ENCODE measurements at regions not wholly inside any gene's neighbourhood (a gene's known extent, or its start where the extent isn't known, plus 50 kb on each side); places are given as distances from the start of the nearest gene placed in this dataset.

DNA sequence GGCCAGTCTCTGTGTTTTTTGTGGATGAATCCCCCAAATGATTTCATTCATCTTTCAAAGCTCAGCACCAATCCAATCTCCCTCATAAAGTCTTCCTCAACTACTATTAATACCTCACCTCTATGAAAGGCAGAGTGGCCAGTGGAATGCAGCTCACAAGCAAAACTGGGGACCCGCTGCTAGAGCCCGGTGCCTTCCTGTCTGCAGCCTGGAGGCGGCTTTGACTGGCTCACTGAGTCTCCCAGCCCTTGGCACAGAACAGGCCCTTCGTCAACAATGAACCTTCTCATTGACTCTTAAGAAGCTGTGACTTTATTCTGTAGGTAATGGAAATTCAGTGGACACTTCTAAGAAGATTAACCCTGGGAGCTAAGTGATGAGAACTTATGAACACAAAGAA is 86.8 kb upstream of the RAB4A start:
- no peak for DNase-seq (ENCODE audit: low read depth)

DNA sequence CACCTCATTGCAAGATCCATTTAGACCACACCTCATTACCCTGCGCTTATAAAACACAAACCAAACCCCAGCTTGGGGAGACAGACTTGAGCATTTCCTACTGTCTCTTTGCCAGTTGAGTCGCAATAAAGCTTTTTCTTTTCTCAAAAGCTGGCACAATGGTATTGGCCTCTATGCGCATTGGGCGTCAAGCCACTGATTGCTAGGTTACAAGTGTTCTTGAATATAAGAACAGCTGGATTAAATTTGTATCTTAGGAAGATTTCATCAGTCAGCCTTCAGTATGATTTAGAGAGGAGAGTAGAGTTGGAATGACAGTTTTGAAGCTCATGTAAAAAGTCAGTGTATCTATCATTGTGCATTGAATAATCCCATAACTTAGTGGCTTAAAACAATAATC is 84.9 kb upstream of the RAB4A start:
- DNase-seq (ENCODE audit: low read depth) = no peak

DNA sequence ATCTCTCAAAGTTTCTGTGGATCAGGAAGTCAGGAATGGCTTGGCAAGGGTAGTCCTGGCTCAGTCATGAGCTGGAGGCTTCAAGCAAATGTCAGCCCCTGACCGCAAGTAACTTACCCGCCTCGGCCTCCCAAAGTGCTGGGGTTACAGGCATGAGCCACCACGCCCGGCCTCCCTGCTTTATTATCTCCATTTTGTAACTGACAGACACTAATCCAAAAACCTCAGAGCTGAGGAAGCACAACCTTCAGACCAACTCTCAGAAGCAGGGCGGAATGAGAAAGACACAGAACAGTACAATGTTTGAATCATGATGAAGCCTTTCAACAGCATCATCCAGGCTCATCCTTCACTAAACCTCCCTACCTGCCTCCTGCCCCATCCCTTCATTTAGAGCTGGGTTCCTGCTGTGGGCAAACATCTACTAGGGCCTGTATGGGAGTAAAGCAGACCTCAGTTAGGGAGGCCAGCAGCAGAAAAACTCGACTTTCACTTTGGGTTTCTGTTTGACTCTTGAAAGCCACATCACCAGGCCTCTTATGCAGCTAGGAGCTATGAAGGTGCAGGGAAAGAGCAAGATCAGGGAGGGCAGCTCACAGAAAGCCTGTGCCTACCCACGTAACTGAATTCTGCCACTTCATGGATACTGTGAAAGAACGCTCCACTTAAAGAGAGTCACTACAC is 84.4 kb upstream of the RAB4A start:
- DNase-seq (ENCODE audit: low read depth) = no peak

DNA sequence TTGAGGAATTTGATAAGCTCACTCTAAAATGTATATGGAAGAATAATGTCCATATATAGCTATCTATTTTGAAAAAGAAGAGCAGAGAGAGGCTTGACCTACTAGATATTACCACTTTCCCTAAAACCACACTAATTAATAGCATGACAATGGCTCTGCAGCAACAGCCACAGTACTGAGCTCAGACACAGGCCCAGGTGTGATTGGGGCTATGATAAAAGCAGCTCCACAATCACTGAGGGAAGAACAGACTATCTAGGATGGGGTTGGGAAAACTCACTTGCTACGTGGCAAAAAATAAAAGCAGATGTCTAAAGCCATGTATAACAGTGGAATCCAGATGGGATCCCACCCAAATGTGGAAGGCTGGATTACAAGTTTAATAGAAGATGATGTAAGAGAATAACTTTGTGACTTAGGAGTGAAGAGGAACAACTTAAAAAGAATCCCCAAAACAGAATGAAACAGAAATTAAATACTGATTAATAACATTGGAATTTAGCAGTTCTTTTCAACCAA is 80.8 kb upstream of the RAB4A start:
- DNase-seq (ENCODE audit: low read depth) = no peak

DNA sequence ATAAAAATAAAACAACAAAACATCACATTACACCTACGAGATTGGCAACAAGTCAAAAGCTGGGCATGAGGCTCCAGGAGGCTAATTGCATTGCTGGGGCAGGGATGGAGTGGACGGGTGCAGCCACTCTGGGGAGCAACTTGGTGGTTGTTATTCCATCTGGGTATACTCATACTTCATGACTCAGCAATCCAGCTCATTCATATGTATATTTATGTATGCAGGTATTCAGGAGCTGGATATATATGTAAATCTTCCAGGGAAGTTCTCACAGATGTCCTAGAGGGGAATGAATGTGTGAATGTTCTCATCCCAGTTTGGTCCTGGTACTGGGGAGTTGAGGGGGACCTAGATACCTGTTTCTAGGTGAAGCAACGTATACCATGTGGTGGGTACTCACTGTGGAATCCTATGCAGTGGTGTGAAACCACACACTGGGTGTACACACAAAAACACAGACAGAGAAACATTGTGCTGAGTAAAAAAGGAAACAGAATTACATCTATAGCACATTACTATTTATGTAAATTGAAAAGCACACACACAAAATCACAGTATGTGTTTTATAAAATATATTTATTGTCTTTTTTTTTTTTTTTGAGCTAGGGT is 79.7 kb upstream of the RAB4A start:
- DNase-seq (ENCODE audit: low read depth) = no peak

GRCh38 chr1:229192031-229192430 is 78.9 kb upstream of the RAB4A start:
- DNase-seq (ENCODE audit: low read depth) = no peak

- no peak for DNase-seq (ENCODE audit: low read depth)
Observed at GRCh38 chr1:229192853-229193252, 78.1 kb upstream of the RAB4A start.

GRCh38 chr1:229194096-229194495 is 76.8 kb upstream of the RAB4A start:
- DNase-seq (ENCODE audit: low read depth) = no peak

DNA sequence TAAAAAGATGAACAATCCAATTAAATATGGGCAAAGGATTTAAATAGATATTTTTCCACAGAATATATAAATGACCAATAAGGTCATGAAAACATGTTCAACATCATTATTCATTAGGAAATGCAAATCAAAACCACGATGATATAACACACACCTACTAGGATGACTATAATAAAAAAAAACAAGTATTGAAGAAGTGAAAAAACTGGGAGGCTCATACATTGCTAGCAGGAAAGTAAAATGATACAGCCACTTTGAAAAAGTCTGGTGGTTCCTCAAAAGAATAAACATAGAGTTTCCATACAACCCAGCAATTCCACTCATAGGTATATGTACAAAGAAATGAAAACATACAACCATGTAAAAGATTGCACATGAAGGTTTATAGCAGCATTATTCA is 75.7 kb upstream of the RAB4A start:
- DNase-seq (ENCODE audit: low read depth) = no peak

DNA sequence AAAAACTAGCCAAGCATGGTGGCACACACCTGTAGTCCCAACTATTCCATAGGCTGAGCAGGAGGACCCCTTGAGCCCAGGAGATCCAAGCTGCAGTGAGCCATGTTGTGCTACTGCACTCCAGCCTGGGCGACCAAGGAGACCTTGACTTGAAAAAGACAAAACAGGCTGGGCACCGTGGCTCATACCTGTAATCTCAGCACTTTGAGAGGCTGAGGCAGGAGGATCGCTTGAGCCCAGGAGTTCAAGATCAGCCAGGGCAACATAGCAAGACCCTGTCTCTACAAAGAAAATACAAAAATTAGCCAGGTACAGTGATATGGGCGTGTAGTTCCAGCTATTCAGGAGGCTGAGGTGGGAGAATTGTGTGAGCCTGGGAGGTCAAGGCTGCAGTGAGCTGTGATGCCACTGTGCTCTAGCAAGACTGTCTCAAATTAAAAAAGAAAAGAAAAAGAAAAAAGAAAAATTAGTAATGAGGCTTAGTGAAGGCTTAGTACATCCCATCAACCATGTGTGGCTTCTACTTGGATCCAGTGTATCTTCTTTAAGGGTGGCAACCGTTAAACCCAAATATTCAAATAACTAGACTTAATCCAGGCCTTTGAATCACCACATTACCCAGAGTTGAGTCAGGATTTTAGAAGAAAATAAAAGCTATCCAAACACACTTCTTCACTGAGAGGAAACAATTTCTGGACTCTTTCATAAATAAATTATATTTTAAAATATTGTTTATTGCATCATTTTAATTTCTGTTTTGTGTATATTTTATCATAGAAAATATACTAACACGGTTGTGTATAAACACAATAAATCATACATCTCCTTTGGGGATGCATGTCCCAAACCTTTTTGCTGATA is 74.3 kb upstream of the RAB4A start:
- DNase-seq (ENCODE audit: low read depth) = no peak

- no peak for DNase-seq (ENCODE audit: low read depth)
Observed at GRCh38 chr1:229197265-229197585, 73.7 kb upstream of the RAB4A start.

- DNase-seq (ENCODE audit: low read depth) = no peak
Observed at GRCh38 chr1:229199261-229200243, 71.4 kb upstream of the RAB4A start.

DNA sequence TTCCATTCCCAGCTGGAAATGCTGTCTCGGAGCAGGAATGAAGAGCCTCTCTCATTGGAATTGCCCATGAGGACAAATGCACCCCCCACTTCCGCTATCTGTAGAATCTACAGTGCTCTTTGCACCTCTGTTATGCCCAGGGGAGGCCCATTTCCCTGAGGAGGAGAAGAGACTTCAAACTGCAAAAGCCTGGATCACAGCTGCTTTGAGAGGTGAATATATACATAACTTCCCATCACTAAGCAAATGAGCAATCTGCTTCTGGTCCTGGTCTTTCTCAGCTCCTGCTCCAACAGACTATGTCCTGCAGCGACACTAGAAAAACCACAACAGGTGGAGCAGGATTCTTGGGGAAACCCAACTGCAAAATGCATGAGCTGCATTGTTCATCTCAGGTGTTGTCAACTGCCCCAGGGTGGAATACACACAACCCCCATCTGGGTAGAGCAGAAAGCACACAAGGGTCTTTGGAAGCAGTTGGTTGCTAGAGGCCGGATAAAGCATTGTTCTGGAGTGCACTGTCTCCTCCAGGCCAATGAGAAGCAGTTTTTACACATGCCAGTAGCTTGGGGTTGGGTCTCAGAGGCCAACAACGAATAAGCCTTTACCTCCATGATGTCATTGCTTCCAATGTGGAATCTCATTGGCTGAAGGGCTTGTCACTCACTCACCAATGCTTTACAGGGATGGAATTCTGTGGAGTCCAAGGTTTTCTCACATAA is 67.7 kb upstream of the RAB4A start:
- no peak for DNase-seq (ENCODE audit: low read depth)

- DNase-seq (ENCODE audit: low read depth) = no peak
Observed at GRCh38 chr1:229203991-229204632, 66.8 kb upstream of the RAB4A start.

DNA sequence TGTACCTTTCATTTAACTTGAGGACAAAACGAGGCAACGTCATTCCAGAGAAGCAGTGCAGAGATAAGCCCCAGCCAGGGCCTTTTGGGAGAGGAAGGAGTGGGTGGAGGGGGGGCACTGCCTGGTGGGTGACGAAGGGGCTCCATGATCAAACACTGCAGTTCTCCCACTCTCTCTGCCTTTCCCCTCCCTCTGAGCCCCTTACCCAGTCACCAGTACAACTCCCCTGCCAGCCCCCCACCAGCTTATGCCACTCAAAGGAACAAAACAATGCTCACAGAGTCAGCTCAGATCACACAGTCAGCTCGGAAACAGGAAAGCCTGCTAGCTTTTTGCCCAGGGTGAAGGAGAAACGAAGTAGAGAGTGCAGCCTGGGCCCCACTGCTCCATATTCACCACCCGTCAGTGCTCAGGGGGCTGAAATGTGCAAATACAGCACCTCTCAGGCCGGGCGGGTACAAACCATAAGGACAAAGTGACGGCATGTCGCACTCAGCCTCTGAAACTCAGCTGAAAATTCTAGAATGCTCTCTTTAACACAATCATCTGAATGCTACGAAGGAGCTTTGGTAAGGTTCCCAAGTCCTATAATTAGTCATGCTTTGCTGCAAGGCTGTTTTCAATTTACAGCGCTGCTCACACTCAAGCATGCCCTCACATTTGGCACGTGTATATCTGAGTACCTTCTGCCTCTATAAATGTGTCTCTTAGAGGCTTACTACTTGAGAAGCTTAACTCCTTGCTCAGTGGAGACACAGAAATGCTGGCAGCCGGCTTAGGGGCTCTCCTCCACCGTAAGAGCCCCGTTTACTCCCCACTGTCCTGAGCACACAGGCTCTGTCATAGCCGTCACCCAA is 65.8 kb upstream of the RAB4A start:
- no peak for DNase-seq (ENCODE audit: low read depth)

DNA sequence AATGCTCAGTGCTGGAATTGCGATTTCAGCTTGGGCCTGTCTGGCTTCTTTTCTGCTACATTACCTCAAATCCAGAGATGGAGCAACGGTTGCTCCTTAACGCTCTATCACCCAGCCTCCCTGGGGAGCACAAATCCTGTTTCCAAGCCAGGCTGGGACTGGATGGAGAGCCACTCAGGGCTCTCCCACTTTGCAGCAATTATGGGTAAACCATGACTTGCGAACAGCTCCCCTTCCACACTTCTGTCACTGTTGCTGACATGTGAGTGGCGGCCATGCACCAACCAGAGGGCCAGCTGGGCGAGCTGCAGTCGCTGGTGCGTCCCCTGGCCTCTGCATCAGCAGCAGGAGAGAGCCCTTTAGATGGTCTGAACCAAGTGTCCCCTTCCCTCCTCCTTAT is 65.1 kb upstream of the RAB4A start:
- DNase-seq (ENCODE audit: low read depth) = no peak

GRCh38 chr1:229207916-229208315 is 63.0 kb upstream of the RAB4A start:
- no peak for DNase-seq (ENCODE audit: low read depth)

DNA sequence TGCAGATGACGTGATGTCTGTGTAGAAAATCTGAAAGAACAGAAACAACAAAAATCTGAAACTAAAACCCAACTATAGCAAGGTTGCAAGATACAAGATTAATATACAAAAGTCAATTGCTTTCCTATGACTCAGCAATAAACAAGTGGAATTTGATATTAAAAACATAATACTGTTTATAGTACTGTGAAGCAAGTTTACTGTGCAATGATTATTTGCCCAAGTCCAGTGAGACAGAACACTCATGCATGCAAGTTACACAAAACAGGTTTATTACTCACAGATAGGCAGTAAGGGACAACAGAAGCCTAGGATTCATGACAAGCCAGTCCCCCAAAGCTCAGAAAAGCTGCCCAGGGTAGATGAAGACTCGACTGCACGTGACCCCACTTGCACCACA is 62.4 kb upstream of the RAB4A start:
- DNase-seq (ENCODE audit: low read depth) = no peak

- no peak for DNase-seq (ENCODE audit: low read depth)
Observed at GRCh38 chr1:229209386-229209785, 61.5 kb upstream of the RAB4A start.

DNA sequence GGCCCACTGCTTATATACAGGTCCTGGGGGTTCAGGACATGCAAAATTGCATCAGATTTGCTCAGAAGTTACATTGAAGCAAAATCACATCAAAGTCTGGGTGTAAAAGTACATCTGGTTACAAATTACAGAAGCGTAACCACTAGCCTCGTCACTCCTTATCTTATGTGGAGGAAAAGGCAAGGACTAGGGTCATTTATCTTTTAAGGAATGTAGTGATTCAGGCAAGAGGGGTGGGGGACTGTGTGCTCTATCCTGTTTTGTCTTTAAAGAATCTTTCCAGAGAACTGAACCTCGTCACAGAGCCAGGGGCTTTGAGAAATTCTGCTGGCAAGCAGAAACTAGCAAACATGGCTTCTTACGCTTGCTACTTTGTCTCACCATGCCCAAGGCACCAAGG is 61.1 kb upstream of the RAB4A start:
- DNase-seq (ENCODE audit: low read depth) = no peak

All from stimulated activated CD4-positive, alpha-beta T cell treated with anti-CD3 and anti-CD28 coated beads, Interleukin-2, amount 100 ng/mL, for 4 hours (primary cell).